ENCODE measurements at regions not wholly inside any gene's neighbourhood (a gene's known extent, or its start where the extent isn't known, plus 50 kb on each side); places are given as distances from the start of the nearest gene placed in this dataset.

DNA sequence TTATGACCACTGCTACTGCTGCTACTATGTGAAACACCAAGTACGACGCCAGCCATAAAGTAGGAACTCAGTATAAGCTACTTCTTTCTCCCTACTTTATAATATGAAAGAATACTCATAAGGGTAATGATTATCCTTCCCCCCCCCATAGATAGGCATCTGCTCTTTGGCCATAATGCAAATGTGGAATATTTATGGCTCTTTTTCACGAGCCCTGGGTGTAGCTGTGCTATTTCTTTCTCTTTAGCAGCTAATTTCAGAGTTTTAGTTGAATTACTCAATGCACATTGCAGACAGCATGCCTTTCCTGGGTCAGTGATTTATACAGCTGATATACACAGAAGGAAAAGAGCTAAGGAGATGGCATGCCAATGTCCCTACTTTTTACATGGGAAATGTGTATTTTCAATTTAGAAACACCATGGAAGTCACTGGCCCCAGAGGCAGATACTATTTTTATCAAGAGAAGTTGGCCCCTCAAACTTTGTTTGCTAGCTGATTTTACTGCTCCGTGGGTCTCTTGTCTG lies 234.1 kb upstream of the KIAA1217 start:
- Histone ChIP-seq H3K27ac (no peak overlapping the region), H3K27me3 (no peaks in the 10 kb centered on the region), H3K36me3 (no peaks in the 10 kb centered on the region), H3K4me1 (no peaks in the 10 kb centered on the region), H3K9me3 (no peaks in the 10 kb centered on the region), H3K4me3 (no peak overlapping the region)
- TF ChIP-seq POLR2A (IDR thresholded peaks at IDR 0.05) (no peak), CTCF (IDR thresholded peaks at IDR 0.05) (no peak)
- no peak for DNase-seq

GRCh38 chr10:23975431-23975830 lies 233.5 kb upstream of the KIAA1217 start:
- Histone ChIP-seq H3K4me3 (no peak overlapping the region), H3K9me3 (no peaks in the 10 kb centered on the region), H3K27me3 (no peaks in the 10 kb centered on the region), H3K36me3 (no peaks in the 10 kb centered on the region), H3K27ac (no peak overlapping the region), H3K4me1 (no peaks in the 10 kb centered on the region)
- no peak for DNase-seq
- TF ChIP-seq CTCF (IDR thresholded peaks at IDR 0.05) (no peak), POLR2A (IDR thresholded peaks at IDR 0.05) (no peak)

DNA sequence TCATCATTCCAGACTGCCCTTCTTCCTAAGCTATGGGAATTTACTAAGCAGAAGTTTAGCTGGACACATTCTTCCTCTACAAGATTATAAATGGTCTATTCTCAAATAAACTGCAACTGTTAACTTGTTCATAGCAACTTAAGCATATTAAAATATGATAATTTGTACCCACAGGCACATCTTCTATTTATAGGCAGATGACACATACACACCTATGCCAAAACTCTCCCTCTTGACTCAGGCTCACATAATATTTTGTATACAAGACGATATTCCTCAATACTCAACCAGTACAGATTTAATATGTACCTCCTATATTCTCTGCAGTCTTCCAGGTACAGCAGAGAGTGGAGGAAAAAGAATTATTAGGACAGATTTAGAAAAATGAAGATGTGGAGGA lies 232.7 kb upstream of the KIAA1217 start:
- TF ChIP-seq POLR2A (IDR thresholded peaks at IDR 0.05) = no peak
- no peak for TF ChIP-seq CTCF (IDR thresholded peaks at IDR 0.05)
- Histone ChIP-seq H3K4me1 (no peaks in the 10 kb centered on the region), H3K27me3 (no peaks in the 10 kb centered on the region), H3K36me3 (no peaks in the 10 kb centered on the region), H3K4me3 (no peak overlapping the region), H3K27ac (no peak overlapping the region), H3K9me3 (no peaks in the 10 kb centered on the region)
- DNase-seq = no peak

- no peak for DNase-seq
- Histone ChIP-seq H3K27ac (no peak overlapping the region), H3K4me3 (no peak overlapping the region), H3K36me3 (no peaks in the 10 kb centered on the region), H3K4me1 (no peaks in the 10 kb centered on the region), H3K27me3 (no peaks in the 10 kb centered on the region), H3K9me3 (no peaks in the 10 kb centered on the region)
- TF ChIP-seq POLR2A (IDR thresholded peaks at IDR 0.05) (no peak), CTCF (IDR thresholded peaks at IDR 0.05) (no peak)
These were observed 230.6 kb upstream of the KIAA1217 start for GRCh38 chr10:23978317-23978716.

DNA sequence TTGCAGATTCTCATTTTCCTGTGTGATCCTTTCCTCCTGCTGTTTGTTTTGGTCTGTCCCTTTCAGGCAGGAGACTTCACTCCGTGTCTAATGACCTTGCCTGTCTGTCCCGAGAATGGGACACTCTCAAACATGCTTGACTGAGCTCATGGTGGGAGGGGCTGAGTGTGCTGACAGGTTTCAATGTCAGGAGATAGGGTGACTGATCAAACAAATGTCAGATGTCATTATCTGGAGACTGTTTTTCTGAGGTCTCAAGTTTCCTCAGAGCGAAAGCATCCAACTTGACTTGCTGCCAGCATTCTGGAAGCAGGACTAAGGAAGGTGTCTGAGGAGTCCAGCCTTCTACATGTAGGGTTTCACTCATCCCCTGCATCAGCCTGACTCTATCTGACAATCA lies 228.8 kb upstream of the KIAA1217 start:
- DNase-seq = no peak
- H3K4me1 ChIP-seq = no peaks in the 10 kb centered on the region
- no peaks in the 10 kb centered on the region for H3K27me3 ChIP-seq
- H3K36me3 ChIP-seq = no peaks in the 10 kb centered on the region
- no peak for TF ChIP-seq POLR2A (IDR thresholded peaks at IDR 0.05)
- TF ChIP-seq CTCF (IDR thresholded peaks at IDR 0.05) = no peak
- H3K4me3 ChIP-seq = no peak overlapping the region
- H3K9me3 ChIP-seq = no peaks in the 10 kb centered on the region
- H3K27ac ChIP-seq = no peak overlapping the region

Measured in Peyer's patch (tissue), 4 donors.